HG02943 (cell line): ENCODE measurements at regions not wholly inside any gene's neighbourhood (a gene's known extent, or its start where the extent isn't known, plus 50 kb on each side); places are given as distances from the start of the nearest gene placed in this dataset.
"Not testable (repeated sequence)": the region's sequence is repeated elsewhere in the genome, so short reads cannot be mapped to it uniquely, and the experiment has no call there.

Experiments
- ATAC-seq: cut with Tn5 transposase; IDR thresholded peaks from one replicate; pipeline ENCODE4 v1.9.1; 2021; ENCODE audit warnings: mild to moderate bottlenecking, low read depth, moderate library complexity; ENCODE audit not compliant: unreplicated experiment

DNA sequence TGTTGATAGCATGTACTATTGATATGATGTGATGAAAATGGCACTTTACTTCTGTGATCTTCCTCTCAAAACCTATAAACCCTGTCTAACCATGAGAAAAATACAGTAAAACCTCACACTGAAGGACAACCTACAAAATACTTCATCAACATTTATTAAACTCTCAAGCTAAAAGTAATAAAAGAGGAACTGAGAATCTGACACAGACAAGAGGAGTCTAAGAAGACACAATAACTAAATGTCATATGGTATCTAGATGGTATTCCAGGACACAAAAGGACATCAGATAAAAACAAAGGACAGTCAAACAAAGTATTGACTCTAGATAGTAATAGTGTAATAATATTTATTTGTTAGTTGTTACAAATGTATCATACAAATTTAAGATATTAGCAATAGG, 655.3 kb downstream of the SH3BGRL start:
- ATAC-seq = no peak

DNA sequence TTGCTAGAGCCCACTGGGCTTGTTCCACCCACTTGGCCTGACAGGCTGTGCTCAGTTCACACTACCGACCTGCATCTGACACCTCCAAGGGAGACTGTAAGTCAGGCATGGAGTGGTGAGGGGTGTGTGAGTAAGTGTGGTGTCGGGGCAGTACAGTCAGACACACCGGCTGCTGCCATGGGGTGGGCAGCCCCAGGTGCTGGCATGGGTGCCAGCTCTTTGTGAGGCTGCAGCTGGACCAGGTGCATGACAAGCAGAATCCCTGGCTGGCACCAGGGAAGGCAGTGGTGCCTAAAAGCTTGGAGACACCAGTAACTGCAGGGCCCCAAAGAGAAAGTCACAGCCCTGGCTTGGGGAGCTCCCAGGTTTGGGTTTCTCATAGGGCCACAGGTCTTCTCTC, 665.0 kb downstream of the SH3BGRL start:
- ATAC-seq = no peak

DNA sequence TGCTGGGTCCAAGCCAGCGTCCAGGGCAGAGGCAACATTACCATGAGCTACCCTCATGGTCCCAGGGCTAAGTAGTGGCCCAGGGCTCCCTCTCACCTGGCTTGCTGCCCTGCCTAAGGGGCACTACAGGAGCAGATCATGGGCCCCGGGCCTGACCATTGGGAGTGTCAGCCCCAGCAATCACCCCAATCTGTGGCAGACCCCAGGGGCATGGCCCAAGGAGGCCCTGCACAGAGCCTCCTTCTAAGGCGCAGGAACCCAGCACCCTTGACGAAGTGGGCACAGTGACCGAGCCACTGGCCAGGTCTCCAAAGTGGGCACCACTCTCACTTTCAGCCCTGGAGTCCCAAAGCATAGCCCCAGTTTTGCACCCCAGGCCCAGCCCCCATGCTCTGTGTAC, 667.1 kb downstream of the SH3BGRL start:
- ATAC-seq = no peak

DNA sequence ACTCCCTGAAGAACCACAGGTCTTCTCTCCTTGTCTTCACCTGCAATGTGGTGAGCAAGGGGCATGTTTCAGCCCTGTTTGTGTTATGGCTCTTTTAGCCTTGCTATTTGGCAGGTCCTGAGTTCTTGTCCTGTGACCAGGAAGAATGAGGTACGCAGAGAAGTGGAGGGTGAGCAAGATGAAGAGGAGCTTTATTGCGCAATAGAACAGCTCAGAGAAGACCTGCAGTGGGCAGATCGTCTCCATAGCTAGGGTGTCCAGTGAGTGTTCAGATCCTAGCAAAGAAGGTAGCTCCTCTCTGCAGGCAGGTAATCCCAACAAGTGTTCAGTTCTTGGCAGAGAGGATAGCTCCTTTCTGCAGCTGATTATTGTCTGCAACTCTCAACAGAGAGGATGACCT, 672.9 kb downstream of the SH3BGRL start:
- no peak for ATAC-seq

DNA sequence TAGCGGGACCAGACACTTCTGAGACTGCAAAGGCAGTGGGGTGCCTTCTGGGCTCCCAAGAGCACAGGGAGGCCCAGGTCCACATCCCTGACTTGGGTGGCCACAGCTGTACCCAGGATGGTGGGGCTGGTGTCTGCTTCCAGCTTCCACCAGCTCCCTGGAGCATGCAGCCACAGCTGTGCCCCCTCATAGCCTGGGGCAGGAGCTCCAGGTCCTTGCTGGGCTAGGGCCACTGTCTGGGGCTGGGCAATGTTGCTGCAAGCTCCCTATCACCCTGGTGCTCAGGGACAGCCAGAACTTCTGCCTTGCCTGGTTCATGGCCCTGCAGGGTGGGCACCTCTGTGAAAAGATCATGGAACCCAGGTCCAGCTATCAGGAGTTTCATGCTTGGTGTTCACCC, 673.9 kb downstream of the SH3BGRL start:
- no peak for ATAC-seq

DNA sequence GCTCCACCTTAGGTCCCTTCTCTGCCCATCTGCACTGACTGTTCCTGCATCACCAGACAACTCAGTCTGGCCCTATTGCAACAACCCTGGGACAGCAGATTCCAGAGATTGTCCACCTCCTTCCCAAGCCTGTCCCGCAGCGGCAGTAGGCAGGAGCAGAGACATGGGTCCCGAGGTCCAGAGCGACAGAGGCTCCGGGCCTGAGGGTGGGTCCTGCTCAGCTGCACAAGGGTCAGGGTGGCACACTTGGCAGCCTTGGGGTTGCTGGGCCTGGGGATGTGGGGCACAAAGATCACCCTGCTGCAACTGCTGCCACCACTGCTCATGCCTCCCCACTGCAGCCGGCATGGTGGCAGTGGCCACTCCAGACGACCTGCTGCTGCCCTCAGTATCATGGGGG, 674.5 kb downstream of the SH3BGRL start:
- no peak for ATAC-seq

DNA sequence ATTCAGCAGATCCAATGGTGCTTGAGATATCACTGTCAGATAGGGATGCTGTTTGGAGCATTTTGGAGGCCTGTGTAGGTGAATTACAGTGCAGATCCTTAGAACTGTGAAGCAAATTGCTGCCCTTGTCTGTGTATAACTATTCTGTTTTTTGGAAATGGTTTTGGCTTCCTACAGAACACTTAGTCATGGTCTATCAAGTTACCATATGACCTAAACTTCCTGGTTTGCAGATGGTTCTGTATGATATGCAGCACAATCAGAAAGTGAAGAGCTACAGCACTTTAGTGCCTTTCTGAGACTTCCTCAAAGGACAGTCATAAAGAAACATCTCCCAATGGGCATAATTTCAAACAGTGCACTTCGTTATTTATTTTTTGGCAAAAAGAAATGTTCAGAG, 688.6 kb downstream of the SH3BGRL start:
- ATAC-seq = no peak

DNA sequence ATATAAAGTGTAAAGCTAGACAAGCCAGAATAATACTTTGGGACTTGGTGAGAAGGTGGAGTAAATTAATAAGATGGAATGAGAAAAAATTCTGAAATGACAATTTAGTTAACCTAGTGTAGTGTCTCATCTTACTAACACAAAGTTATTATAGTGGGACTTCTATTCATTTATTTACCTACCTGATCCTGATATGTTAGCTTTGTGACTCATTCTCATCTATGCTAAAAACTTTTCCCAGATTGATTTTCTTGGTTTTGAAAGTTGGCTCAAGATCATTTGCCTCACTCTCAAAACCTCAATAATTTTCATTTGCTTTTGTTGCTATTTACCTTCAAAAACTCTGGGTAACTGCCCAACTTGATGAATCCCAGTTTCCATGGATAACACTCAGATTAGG, 698.6 kb downstream of the SH3BGRL start:
- ATAC-seq = no peak

DNA sequence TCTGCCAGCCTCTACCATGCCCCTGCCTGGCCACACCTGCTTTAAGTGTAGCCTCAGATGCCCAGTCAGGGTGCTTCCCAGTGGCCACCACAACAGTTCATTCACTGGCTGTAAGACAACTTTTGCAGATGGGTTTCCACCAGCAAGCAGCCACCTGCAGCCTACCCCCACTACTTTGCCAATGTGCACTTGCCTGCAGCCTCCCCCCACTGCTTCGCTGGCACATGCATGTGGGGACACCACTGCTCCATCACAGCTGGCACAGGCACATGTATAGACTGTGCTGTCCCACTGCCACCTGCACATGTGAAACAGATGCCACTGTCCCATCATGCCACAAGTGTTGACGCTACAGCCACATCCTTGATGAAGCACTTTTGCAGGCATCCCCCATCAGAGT, 723.9 kb downstream of the SH3BGRL start:
- ATAC-seq = no peak

DNA sequence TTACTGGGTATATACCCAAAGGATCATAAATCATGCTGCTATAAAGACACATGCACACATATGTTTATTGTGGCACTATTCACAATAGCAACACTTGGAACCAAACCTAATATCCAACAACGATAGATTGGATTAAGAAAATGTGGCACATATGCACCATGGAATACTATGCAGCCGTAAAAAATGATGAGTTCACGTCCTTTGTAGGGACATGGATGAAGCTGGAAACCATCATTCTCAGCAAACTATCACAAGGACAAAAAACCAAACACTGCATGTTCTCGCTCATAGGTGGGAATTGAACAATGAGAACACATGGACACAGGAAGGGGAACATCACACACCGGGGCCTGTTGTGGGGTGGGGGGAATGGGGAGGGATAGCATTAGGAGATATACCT, 744.0 kb downstream of the SH3BGRL start:
- not testable (repeated sequence) for ATAC-seq

DNA sequence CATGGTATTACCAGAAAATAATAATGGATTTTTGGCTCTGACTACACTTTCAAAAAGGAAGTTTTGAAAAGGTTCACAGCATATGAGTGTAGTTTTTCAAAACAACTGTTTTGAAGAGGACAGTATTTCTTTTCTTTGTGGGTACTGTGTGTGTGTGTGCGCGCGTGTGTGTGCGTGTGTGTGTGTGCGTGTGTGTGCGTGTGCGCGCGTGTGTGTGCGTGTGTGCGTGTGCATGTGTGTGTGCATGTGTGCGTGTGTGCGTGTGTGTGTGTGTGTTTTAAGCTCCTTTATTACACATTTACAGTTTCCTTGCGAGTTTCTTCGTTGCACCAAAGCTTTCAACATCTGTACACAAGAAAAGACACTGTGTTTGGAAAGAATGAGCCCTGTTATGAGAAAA, 755.4 kb downstream of the SH3BGRL start:
- no peak for ATAC-seq

DNA sequence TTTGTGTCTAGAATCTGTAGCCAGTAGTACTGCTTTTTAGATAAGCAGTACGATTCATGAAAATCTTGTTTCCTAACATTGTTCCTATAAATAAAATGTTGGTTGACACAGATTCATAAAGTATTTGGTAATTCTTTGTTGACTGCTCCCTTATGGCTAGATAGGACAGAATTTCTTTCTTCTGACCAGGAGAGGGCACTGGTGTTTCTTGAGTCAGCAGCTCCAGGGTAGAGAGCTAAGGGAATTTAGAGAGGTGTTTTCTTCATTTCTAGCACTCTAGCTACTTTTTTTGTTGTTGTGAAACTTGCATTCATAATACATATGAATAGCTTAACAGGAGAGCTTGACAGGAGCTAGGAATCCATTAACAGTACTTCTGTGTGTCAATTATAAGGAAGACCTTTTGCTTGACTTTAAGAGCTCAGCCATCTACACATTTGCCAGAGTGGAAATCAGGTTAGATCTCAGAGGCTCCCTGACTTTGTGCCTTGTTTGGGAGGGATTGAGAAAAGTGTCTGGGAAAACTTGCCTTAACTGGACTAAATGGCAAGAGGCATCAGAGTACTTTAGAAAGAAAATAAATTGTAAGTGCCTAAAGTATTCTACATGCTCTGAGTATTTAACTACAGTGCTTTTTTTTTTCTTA, 756.1 kb downstream of the SH3BGRL start:
- ATAC-seq = no peak

DNA sequence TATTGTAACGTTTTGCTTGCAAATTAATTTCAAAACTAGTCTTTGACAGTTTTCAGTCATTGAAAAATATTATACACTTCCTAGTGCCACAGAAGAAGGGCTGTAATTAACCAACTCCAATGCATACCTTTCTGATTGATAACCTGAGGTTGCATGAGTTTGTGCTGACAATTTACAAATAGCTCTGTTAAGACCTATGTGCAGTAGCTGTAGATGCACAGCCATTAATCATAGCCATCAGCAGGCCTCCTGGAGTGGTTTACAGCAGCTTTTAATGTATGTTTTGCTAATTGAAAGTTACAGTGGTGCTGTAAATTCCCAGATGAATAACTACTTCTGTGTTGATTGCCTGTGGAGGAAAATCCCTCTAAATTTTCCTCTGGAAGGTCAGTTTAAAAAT, 758.1 kb downstream of the SH3BGRL start:
- ATAC-seq = no peak

DNA sequence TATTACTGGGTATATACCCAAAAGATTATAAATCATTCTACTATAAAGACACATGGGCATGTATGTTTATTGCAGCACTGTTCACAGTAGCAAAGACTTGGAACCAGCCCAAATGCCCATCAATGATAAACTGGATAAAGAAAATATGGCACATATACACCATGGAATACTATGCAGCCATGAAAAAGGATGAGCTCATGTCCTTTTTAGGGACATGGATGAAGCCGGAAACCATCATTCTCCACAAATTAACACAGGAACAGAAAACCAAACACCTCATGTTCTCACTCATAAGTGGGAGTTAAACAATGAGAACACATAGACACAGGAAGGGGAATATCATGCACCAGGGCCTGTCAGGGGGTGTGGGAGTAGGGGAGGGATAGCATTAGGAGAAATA, 772.5 kb downstream of the SH3BGRL start:
- not testable (repeated sequence) for ATAC-seq

DNA sequence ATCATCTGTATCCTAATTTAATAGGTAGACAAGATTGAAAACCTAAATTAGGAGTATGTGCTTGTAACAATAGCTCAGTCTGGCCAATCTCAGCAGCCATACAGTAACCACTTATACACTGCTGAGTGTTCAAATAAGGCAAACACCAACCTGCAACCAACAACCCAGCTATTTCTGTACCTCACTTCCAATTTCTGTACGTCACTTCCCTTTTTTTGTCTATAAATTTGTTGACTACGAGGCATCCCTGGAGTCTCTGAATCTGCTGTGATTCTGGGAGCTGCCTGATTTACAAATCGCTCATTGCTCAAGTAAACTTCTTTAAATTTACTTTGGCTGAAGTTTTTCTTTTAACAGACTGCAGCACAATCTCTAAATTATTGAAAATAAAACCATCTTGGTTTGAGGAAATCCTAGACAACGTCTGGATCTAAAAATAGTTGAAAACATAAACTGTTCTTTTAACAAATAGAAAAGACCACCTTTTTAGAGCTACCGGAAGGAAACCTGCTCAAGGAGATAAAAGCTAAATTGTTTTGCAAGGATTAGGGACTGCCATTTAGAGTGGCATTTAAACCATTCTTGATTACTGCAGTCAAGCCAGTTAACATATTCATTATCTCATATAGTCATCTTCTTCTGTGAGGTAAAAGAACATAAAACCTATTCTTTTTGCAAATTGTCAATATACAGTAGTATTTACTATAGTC, 778.1 kb downstream of the SH3BGRL start:
- ATAC-seq = no peak

DNA sequence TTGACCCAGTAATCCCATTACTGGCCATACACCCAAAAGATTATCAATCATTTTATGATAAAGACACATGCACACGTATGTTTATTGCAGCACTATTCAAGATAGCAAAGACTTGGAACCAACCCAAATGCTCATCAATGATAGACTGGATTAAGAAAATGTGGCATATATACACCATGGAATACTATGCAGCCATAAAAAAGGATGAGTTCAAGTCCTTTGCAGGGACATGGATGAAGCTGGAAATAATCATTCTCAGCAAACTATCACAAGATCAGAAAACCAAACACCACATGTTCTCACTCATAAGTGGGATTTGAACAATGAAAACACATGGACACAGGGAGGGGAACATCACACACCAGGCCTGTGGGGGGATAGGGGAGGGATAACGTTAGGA, 785.3 kb downstream of the SH3BGRL start:
- ATAC-seq = not testable (repeated sequence)

DNA sequence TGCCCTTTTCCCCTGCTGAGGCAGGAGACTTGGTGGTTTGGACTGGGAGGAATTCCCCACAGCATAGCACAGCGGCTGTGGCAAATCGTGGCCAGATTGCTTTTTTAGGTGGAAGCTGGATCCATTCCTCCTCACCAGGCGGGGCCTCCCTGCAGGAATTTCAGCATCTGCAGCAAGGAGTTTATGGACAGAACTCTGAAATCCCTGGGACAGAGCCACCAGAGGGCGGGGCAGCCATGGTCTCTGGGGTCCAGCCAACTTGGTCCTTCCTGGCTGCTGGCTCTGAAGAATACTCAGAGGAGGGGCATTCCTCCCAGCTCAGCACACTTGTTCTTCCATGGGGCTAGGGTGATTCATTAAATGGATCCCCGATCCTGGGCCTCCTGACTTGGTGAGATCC, 794.3 kb downstream of the SH3BGRL start:
- no peak for ATAC-seq

DNA sequence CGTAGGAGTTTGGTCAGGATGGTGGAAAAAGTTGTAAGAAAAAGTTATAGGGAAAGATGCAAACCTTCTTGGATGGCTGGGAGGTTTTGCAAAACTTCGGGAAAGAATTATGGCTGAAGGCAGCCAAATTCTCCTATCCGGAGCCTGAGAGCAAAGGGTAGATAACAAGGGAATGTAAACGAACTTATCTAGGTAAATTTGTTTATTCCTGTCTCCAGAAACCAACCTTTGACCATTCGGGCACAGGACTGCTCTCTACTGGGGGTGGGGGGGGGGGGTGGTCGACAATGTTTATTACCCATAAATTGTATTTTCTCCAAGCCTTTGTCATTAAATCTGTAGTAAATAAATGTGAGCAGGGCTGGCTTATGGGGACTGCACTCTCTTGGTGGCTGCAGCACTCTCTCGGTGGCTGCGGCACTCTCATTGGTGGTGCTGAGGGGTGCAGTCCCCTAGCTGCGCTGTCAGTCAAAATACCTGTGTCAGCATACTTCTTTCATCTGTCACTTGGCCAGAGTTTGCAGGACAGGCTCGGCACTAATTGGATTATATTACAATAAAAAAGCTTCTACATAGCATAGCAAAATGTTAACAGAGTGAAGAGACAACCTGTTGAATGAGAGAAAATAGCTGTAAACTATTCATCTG, 827.8 kb downstream of the SH3BGRL start:
- no peak for ATAC-seq

DNA sequence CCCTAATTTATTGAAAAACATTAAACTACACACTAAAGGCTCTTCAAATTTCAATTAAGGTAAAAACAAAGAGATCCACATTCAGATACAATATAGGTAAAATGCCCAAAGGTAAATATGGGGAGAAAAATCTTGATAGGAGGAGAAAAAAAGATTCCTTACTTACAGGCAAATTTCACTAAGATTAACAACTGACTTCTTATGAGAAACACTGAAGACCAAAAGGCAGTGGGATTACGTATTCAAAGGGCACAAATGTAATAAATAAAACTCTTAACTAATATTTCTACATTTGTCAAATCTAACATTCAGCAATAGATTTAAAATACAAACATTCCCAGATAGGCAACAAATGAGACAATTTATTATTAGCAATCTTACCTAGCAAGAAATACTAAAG, 829.3 kb downstream of the SH3BGRL start:
- ATAC-seq = no peak

DNA sequence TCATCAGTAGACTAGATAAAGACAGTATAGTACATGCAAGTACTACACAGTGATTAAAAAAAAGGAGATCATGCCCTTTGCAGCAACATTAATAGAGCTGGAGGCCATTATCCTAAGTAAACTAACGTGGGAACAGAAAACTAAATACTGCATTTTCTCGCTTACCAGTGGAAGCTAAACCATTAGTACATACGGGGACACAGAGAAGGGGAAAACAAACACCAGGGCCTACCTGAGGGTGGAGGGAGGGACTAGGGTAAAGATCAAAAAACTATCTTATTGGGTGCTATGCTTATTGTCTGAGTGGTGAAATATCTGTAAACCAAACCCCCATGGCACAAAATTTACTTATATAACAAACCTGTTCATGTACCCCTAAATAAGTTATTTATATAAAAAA, 836.9 kb downstream of the SH3BGRL start:
- ATAC-seq = no peak

DNA sequence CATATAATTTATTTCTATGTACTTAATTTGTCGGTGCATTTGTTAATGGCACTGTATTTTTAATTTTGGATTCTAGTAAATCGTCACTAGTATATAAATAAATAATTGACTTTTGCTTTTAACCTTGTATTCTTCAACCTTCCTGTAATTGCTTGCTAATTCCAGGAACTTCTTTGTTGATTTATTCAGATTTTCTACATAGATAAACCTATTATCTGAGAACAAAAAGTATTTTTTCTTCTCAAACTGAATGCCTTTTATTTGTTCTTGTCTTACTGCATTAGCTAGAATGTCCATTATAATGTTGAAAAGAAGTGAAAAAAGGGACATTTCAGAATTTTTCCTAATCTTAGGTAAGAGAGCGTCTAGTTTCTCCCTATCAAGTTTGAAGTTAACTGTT, 839.1 kb downstream of the SH3BGRL start:
- ATAC-seq = no peak

DNA sequence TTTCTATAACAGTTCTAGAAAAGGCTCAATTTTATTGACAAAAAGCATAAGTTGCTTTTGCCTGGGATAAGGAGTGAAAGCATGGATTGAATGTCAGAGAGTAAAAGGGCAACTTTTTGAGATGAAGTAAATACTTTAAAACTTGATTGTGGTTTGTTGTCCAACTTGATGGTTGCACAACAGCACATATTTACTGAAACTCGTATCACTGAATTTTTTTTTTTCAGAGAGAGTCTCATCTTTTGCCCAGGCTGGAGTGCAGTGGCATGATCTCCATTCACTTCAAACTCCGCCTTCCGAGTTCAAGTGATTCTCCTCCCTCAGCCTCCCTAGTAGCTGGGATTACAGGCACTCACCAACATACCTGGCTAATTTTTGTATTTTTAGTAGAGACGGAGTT, 856.8 kb downstream of the SH3BGRL start:
- ATAC-seq = no peak
